Activated T-cell treated with anti-CD3 and anti-CD28 coated beads for 48 hours (primary cell): ENCODE measurements at regions not wholly inside any gene's neighbourhood (a gene's known extent, or its start where the extent isn't known, plus 50 kb on each side); places are given as distances from the start of the nearest gene placed in this dataset.

ENCODE experiments used
- DNase-seq: peaks from one replicate; pipeline ENCODE4 v3.0.0-alpha.2; 2020; ENCODE audit warnings: low read depth

DNA sequence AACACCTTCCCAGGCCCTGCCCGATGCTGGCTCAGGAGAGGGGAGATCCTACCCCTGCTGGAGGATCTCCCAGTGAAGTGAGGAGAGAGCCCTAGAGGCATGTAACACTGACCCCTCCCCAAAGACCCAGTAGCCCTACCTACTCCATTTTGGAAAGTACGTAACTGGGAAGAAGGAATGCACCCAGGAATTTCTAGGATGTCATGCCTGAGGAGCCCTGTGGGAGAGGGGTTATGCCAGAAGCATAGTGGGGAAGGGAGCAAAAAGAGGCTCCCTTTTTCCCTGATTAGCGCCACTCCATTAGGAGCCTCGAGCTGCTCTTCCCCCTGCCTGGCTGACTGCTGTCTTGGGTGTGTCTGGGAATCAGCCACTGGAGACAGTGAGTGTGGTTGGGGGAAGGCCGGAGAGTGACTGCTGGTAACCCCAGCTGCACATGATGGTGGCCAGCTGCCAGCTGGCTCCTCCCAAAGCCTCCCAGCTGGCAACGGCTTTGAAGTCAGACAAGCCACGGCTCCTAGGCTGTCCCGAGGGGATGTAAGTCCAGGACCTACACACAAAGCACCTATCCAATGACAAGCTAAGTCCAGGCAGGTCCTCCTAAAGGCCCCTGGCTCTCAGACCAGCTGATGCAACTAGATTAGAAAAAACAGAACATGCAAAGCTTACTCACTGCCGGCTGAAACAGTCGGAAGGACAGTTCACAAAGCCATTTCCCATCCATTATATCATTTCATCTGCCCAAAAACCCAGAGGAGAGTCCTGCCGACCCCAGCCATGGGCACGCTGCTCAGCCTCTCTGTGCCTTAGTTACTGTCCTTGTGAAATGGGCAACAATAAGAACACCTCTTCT is 136.5 kb upstream of the ABCA1 start:
- no peak for DNase-seq

DNA sequence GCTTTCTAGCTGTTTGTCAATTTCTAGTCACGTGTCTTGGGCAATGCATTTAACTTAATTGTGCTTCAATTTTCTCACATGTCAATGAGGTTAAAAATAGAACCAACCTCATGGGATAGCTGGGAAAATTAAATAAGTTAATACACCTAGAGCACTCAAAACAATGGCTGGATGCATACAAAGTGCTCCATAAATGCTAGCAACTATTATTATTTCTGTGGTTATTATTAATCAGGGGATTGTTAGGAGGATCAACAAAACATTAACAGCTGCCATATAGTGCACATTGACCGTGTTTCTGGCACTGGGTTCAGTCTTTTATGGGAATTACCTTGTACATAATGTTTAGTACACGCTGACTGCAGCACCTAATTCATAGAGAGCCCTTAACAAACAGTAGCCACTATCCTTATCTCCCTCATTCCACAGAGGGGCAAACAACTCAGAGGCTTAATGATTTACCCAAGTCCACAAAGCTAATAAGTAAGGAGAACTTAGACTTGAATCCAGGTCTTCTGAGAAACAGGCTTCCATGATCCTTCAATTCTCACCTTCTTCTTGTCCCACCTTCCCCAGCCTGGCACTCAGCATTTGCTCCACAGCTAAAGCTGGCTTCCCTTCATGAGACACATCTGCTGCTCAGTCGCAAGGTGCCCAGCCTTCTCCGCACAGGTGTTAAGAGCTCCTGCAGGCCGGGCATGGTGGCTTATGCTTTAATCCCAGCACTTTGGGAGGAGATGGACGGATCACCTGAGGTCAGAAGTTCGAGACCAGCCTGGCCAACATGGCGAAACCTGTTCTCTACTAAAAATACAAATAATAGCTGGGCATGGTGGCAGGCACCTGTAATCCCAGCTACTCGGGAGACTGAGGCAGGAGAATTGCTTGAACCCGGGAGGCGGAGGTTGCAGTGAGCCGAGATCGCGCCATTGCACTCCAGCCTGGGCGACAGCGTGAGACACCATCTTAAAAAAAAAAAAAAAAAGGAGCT is 137.4 kb upstream of the ABCA1 start:
- DNase-seq: no peak

- DNase-seq: no peak
These were observed 138.4 kb upstream of the ABCA1 start for GRCh38 chr9:105066275-105066865.

DNA sequence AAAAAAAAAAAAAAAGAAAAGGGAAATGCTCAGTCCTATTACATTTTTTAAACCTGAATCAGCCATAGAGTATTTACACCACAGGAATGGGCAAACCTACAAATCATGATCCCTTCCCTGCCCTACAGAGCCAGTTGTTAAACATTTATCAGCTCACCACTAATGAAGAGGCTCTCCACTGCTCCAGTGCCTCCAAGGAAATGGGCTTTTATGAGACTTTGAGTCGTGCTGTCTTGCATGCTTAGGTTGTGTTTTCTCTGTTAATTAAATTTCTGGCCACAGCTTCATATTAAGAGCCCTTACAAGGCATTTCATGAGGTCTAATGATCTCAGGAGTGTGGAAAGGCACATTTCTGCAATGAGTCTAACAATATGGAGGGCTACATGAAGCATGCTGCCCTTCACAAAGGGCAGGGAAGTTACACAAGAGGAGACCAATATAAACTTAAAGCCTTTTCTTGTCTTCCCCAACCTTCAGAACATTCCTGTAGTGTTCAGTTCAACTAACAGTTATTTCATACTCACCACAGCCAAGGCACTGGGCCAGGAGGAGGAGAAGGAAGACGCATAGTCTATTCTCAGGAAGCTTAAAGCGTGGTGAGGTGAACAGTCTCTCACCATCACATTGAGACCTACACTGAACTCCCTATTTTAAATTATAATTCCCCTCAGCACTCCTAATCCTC is 140.1 kb upstream of the ABCA1 start:
- no peak for DNase-seq

- no peak for DNase-seq
These were observed 141.3 kb upstream of the ABCA1 start for GRCh38 chr9:105069285-105069684.

DNA sequence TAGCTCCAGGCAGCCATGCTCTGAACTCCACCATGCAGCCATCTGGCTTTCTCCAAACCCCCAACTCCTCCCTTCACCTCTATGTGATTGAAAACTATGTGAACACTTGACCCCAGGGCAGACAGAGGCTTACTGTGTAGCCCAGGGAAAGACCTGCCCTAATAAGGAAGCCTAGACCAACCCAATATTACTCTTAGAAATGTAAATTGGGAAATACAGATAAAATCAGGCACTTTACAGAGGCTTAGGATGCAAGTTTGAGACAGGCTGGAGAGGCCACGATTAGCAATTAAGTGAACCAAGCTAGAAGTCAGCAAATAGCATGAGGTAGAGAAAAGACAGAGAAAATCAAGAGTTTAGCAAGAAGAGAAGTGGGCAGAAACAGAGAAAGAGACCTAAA is 141.7 kb upstream of the ABCA1 start:
- DNase-seq: no peak

DNA sequence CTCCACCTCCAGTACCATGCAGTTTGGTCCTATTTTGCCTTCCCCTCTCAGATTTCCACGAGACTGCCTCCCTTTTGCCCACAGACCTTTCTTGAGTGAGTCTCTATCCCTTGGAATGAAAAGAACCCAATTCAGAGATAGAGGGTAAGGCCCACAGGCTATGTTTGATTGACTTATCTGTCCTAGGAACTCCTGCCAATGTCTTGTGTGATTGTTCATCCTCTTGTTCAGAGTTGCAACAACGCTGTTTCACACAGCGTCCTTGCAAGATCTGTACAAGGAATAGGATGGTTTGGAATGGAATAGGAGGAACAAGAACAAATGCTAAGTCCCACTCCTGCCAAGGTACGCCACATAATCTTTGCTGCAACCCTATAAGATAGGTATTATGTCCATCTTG is 142.2 kb upstream of the ABCA1 start:
- no peak for DNase-seq

DNA sequence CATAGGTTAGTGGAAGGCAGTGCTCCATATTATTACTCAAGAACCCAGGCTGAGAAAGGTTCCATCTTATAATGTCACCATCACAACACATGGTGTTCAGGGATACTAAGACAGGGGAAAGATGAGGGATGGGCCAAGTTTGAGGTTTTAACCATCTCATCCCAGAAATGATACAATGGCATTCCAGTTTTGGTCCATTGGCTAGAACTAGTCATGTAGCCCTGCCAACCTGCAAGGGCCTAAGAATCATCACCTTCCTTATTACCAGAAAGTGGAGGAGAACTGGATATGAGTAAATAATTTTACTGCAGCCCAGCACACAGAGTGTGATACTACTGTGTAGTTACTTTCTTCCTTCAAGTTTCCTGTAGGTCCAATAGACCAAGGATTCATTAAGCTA is 144.5 kb upstream of the ABCA1 start:
- DNase-seq: no peak

DNA sequence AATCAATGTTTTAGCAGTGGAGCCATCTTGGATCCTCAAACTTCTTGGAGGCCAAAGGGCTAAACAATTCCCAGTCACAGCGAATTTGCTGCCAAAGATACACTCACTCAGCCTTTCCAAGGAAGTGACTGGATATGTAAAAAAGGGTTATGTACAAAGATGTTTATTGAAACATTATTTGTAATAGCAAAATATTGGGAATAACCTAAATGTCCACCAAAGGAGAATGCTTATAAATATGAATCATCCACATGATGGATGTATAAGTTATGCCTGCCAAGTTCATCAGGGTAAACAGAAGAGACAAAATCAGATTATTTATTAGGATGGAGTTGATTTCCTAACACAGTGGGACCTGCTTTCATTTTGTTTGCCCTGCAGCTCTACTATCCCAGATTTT is 145.2 kb upstream of the ABCA1 start:
- no peak for DNase-seq

- no peak for DNase-seq
These were observed 146.5 kb upstream of the ABCA1 start for GRCh38 chr9:105074491-105074890.

DNA sequence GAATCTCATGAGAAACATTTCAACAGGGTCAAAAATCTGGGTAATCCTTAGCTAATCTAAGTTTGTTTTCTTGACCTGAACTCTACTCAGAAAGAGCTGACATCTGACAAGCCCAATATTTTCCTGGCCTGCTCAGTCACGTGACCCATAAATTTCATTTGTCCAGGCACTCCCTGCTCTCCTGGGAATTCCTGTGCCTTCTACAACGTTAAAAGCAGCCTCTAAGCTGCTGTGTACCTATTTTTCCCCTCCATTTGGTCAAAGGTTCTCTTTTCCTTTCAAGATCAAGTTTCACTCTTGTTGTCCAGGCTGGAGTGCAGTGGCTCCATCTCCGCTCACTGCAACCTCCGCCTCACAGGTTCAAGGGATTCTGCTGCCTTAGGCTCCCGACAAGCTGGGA is 148.8 kb upstream of the ABCA1 start:
- no peak for DNase-seq

DNA sequence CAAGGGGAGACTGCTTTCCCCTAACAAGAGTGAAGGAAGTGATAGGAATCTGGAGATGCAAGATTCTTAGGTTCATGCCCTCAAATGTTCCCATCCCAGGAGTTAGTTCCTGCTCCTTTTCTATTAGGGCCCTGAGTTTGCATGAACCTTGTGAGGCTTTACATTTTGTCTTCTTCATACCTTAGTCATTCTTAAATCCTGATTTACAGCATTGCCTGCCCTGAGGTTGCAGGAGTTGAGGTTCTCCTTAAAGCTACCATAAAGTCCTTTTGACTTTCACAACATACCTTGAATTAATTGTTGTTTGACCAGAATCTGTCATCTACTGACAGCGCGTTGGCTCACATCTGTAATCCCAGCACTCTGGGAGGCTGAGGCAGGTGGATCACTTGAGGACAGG is 151.5 kb upstream of the ABCA1 start:
- DNase-seq: no peak

GRCh38 chr9:105082843-105083242 is 154.9 kb upstream of the ABCA1 start:
- no peak for DNase-seq

- no peak for DNase-seq
These were observed 155.3 kb upstream of the ABCA1 start for GRCh38 chr9:105083256-105083655.

DNA sequence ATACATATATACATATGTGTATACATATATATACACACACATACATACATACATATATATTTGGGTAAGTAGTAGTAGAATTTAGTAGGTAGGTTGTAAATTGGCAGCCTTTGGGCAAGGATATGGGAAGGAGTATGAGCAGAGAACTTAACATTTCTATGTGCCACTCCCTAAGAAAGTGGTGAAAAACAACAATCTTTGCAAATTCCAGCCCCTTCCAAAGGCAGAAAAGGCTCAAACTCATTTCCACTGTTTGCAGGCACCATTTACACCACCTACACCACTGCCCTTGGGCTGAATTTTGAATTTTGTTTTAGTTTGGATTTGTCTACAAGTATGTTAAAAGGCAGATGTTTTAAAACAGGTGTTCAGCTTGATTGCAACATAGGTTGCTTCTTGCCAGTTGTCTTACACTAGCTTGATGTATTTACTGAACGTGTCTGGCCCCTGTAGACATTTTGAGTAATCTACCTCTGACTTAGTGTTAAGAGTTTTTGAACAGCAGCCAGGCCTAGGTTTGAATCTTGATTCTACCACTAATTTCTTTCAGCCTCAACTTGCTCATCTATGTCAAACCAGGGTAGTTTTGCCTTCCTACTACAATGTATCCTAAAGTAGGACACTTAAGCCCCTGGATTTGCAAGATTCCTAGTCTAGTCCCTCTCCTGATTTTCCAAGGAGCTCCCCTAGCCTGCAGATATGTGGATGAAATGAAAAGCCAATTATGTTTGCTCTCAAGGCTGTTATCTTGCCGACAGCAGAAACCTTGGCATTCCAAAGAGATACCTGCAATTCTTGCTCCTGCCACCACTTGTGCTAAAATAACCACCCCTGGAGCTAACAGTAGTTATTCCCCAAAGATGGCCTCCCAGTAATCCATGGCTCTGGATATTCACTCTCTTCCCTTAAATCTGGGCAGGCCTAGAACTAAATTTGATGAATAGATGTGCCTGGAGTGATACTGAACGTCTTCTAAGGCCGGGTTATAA is 156.2 kb upstream of the SLC44A1 start:
- no peak for DNase-seq

- no peak for DNase-seq
These were observed 154.6 kb upstream of the SLC44A1 start for GRCh38 chr9:105089874-105090273.

DNA sequence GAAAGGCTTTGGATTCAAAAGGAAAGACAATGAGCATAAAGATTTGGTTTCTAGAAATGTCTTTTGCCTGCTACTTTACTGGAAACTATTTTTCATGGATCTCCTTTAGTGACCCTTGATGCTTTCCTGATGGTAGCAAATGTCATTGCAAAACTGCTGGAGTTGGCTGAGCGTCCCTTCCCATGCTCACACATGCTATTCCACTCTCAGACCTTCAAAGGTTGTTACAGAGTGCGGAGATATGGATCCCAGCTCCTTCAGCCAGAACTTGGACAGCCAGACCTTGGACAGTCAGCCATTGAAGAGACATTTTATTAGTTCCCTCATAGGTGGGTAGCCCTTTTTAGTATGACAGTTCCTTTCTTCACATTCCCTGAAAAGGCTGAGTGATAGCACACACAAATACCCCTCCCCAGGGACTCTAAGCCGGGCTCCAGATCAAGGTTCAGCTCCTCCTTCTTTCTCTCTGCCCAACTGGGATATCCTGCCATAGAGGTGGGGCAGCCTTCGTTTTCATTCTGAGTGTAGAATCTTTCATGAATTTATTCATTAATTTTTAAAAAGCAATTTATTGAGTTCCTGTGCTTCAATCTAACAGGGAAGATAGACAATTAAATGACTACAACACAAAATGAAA is 153.3 kb upstream of the SLC44A1 start:
- no peak for DNase-seq

DNA sequence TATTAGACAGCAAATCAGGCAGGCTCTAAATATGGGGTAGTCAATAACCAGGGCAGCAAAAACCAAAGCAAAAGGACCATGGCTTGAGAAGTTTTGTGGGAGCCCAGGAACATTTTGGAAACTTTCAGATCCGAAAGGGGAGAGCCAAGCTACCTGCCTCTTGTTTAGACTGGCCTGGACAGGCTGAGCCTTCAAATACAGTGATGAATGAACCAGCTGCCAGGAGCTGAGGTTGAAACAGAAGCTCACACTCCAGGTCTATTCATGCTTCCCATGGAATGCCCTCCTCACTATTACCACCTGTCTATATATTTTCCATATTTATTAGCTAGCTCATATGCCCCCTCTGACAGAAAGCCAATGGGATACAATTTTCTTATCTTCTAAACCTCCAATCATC is 150.8 kb upstream of the SLC44A1 start:
- DNase-seq: no peak

DNA sequence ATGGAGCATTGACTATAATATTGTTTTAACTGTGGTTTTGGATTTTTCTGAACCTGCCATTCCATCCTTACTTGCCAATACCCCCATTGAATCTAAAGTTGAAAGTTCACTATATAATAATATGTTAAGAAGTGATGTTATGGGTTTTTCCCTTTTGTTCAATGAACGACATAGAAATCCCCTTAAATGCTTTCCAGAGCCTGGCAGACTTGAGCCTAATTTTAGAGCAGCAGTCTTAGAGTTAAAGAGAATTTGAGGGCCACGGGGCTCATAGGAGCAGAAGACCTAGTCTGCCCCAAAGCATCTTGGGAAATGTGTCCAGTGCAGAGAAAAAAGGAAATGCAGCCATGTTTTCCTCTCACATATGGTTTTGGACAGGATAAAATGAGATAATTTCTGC is 146.1 kb upstream of the SLC44A1 start:
- no peak for DNase-seq

DNA sequence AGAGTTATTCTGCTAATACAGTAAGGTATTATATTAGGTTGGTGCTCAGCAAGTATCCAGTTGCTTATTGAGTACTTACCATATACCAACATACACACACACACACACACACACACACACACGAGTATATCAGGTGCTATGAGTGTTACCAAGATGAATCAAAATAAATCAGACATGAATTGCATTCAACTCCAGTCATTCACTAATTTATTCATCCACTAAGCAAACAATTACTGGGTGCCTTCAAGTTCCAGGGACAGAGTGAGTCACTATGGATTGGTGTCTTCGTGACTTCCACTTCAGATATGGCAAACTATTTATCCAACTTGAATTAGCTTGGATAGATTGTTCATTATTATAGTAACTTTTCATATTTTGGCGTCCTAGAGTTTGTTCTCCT is 140.7 kb upstream of the SLC44A1 start:
- DNase-seq: no peak
